Left ventricle myocardium superior (tissue), 1 donor: ENCODE measurements at regions not wholly inside any gene's neighbourhood (a gene's known extent, or its start where the extent isn't known, plus 50 kb on each side); places are given as distances from the start of the nearest gene placed in this dataset.

Experiments
- ATAC-seq: fragments of 200-7000 bp; cut with Tn5 transposase; one replicate; pipeline ENCODE4 v1.9.1; 2020; ENCODE audit warnings: mild to moderate bottlenecking, moderate library complexity
- DNase-seq: peaks from one replicate; pipeline ENCODE4 v3.0.0-alpha.2; 2020
- intact Hi-C: fragments of 100-400 bp; cut with micrococcal nuclease; formaldehyde crosslinking; loops from one replicate; pipeline ENCODE4 v1.11.0; 2022
- donor health status: DM: no; HTN: yes; CAD: no; lungs with severe emphysema.

- ATAC-seq (no peak), DNase-seq (no peak)
- intact Hi-C loops, result no loop called here
Measured at GRCh38 chr22:47388778-47389177, 626.3 kb downstream of the TBC1D22A start.

DNA sequence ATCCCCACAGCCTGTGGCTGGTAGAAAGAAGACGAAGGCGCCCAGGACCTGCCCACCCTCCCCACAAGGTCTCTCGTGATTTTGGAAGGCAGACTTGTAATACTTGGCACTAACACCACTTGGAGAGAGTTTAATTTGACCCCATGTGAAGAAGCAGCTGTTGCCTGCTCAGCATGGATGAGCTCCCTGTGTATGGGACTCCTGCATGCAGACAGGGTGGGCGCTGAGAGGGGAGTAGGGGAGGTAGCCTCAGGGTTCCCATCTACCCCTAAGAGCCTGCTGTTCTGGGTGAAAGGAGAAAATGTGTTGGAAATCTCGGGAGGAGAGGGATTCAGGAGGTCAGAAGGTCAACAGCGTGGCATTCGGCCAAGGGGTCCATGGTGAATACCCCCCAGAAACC, 625.9 kb downstream of the TBC1D22A start:
- DNase-seq (no peak), ATAC-seq (no peak)
- intact Hi-C loops, result no loop called here

DNA sequence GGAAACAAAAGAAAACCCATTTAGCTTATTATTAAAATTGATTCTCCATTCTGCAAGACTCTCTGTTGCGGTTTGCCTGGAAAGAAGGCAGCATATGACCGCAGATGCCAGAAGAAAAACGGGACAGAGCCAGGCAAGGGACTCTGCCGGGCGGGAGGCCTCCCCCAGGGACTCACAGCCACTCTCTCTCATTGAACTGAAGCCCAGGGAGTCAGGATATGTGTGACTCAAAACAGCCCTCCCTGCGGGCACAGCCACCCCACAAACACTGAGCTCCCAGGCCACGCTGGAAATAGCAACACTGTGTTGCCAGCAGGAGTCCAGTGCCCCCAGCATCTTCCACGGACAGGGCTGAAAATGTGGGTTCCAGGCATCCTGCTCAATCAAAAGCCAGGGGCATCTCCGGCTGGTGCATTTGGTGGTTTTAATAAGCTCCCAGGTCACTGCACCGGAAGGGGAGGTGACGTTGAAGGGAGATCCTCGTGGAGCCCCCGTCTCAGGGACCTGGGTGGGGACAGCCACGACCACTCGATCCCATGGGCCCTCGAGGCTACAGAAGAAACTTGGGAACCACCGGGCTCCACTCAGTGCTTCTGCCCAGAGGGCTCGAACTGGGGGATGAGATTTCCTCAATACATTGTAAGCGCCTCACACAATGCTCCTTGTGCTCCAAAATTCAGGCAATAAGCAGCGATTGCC, 624.5 kb downstream of the TBC1D22A start:
- intact Hi-C loops, result no loop called here
- ATAC-seq, result no peak
- DNase-seq, result no peak

- ATAC-seq (no peak), DNase-seq (no peak)
- intact Hi-C loops, result no loop called here
Measured at GRCh38 chr22:47384977-47385376, 622.5 kb downstream of the TBC1D22A start.

DNA sequence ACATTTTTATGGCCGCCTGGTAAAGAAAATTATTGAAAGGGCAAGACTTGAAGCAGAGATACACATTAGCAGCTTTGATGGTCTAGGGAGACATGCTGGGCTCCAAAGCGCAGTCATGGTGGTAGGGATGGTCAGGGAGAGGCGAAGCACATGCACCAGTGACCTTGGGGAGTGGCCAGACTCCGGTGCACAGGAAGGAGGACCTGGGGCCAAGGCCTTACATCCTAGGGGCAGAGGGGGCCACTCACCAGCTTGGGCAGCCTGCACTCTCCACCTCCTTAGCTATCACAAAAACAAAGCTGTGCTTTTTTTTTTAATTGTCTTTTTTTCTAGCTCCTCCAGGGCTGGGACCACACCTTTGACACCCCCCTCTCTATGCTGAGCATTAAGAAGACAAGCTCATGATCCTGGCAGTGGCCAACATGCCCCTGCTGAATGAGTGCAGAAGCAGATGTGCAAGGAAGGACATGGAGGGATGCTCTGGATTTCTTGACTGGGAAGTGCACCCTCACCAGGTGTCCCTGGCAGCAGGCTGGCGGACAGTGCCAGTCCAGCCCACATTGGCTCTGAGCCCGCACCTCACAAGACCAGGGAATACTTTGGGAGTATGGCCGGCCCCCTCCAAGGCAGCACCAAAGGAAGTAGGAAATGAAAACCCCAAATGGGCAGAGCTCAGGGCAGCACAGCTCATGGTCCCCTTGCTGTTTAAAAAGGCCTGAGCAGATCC, 619.9 kb downstream of the TBC1D22A start:
- ATAC-seq (no peak), DNase-seq (no peak)
- intact Hi-C loops, result no loop called here

- DNase-seq (no peak), ATAC-seq (no peak)
- intact Hi-C loops, result no loop called here
Measured at GRCh38 chr22:47381240-47381639, 618.8 kb downstream of the TBC1D22A start.

DNA sequence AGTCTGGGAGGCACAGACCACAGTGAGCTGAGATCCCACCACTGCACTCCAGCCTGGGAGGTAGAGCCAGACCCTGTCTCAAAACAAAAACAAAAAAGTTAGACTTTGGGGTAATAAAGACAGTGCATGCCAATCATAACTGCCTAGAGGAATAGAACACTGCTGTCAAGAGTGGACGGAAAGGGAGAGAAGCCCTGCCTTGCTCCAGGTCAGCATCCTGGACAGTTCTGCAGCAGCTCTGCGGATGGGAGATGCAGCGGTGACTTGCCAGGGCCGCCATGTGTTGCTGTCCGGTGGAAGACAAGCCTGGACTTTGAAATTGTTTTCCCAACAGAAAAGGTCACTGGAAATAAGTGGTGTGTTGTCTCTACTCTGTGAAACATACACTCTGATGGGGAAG, 618.2 kb downstream of the TBC1D22A start:
- intact Hi-C loops, result no loop called here
- no peak for DNase-seq
- no peak for ATAC-seq

DNA sequence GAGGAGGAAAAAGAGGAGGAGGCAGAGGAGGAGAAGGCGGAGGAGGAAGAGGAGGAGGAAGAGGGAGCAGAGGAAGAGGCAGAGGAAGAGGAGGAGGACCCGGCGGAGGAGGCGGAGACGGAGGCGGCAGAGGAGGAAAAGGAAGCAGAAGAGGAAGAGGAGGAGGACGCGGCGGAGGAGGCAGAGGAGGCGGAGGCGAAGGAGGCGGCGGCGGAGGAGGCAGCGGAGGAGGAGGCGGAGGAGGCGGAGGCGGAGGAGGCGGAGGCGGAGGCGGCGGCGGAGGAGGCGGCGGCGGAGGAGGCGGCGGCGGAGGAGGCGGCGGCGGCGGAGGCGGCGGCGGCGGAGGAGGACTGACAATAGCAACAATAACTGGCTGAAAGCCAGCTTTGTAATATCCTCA, 616.6 kb downstream of the TBC1D22A start:
- intact Hi-C loops, result no loop called here
- no peak for ATAC-seq
- DNase-seq, result no peak

DNA sequence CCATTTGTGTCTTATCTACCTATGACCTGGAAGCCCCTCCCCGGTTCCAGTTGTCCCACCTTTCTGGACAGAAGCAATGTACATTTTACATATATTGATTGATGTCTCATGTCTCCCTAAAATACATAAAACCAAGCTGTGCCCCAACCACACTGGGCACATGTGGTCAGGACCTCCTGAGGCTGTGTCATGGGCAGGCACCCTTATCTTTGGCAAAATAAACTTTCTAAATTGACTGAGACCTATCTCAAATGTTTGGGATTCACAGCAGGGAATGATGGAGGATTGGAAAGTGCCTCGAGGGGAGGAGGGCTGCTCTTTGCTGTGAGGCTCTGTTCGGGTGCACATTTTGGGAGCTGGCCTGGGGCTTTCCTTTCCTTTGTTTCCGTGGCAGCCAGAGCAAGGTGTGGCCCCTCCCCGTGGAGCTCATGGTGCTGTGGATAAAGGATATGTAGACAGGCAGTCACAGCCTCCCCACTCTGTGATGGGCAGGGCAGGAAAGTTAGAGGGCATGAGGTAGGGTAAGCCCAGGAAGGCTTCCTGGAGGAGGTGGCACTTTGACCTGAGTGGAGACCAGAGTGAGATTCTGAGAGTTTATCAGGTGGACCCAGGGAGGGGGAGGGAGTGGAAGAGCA, 615.6 kb downstream of the TBC1D22A start:
- intact Hi-C loops, result no loop called here
- ATAC-seq (no peak), DNase-seq (no peak)

GRCh38 chr22:47376901-47377505, 614.6 kb downstream of the TBC1D22A start:
- DNase-seq, result no peak
- ATAC-seq, result no peak
- intact Hi-C loops, result no loop called here

GRCh38 chr22:47376322-47376700, 613.9 kb downstream of the TBC1D22A start:
- intact Hi-C loops, result no loop called here
- DNase-seq, result no peak
- no peak for ATAC-seq

GRCh38 chr22:47375621-47376321, 613.3 kb downstream of the TBC1D22A start:
- ATAC-seq (no peak), DNase-seq (no peak)
- intact Hi-C loops, result no loop called here

DNA sequence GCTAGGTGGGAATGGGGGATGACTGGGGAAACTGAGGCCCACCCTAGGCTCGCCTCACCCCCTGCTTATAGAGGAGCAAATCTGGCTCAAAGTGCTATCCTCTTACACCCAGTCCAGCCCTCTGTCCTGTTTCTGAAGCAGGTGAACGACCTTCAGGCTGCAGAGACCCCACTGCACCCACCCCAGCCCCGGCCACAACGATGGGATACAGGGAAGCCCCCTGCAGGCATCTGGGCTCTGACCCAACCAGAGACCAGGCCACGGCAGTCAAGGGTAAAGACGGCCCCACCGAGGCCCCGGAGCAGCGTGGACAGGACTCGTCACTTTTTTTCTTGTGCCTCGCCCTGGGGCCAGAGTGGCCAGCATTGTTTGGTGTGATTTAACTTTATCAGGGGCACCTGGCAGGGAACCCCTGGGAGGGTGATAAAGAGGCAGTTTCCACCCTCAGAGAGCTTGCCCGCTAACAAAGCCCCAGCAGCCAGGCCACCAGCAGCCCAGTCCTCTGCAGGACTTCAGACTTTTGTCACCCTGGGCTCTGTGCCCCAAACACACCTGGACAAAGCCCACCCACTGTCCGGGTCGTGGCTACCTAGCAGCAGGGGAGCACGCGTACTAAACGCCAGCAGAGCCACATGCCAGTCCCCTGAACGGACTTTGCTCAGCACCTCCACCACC, 612.6 kb downstream of the TBC1D22A start:
- intact Hi-C loops, result no loop called here
- DNase-seq (no peak), ATAC-seq (no peak)

DNA sequence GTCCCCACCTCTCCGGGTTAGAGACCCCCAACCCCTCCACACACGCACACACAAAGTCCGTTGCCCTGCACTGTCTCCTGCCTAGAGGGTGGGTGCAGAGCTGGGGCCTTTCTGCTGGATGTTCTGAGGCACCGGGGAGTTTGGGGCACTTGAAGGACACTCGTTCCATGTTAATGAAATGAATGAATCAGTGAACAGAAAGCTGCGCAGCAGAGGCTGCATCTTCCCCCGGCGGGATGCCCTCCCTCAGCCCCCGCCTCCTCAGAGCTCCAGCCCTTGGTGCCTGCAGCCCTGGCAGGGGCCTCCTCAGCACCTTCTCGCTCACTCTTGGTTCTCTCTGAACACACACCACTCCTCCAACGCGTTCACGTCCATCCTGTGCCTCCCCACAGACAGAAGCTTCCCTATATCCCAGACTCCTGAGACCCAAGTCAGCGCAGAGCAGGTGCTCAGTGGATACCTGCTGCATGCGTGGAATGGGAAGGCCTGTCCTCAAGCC, 611.9 kb downstream of the TBC1D22A start:
- intact Hi-C loops, result no loop called here
- DNase-seq (no peak), ATAC-seq (no peak)

- no peak for DNase-seq
- intact Hi-C loops, result no loop called here
- no peak for ATAC-seq
Measured at GRCh38 chr22:47373648-47374272, 611.3 kb downstream of the TBC1D22A start.

- DNase-seq, result no peak
Measured at GRCh38 chr22:47372596-47373385, 610.3 kb downstream of the TBC1D22A start.

GRCh38 chr22:47372111-47372581, 609.7 kb downstream of the TBC1D22A start:
- no peak for ATAC-seq
- DNase-seq, result no peak
- intact Hi-C loops, result no loop called here

More at GRCh38 chr22:47372596-47373385, 610.3 kb downstream of the TBC1D22A start:
- intact Hi-C loops, result no loop called here
- ATAC-seq, result no peak
